HL-60 (cell line): ENCODE measurements at regions not wholly inside any gene's neighbourhood (a gene's known extent, or its start where the extent isn't known, plus 50 kb on each side); places are given as distances from the start of the nearest gene placed in this dataset.
"Not testable (repeated sequence)": the region's sequence is repeated elsewhere in the genome, so short reads cannot be mapped to it uniquely, and the experiment has no call there.

Source experiments
- DNase-seq, 2 experiments: peaks; one replicate each; pipeline ENCODE4 v3.0.0-alpha.2; 2010 to 2020; ENCODE audit warnings: low read depth in 1 of 2, low spot score in 1 of 2
- H3K27ac ChIP-seq: fragments of 250-450 bp; sonication (Bioruptor Pico); replicated peaks from 2 replicates; pipeline ENCODE4 v1.5.1; 2020; ENCODE audit warnings: mild to moderate bottlenecking, moderate library complexity
- H3K27me3 ChIP-seq: fragments of 250-450 bp; sonication (Bioruptor Pico); 2 replicates; pipeline ENCODE4 v1.5.1; 2021; ENCODE audit warnings: mild to moderate bottlenecking, moderate library complexity; ENCODE audit not compliant: insufficient read depth, poor library complexity, severe bottlenecking
- H3K4me3 ChIP-seq: replicated peaks from 2 replicates; pipeline ENCODE4 v1.5.1; 2011; ENCODE audit warnings: mild to moderate bottlenecking, control low read depth, low read length; ENCODE audit not compliant: insufficient read depth
- GABPA ChIP-seq: IDR thresholded peaks from 2 replicates; pipeline ENCODE4 v1.6.1; 2012; ENCODE audit warnings: low read depth
- POLR2AphosphoS5 ChIP-seq: IDR thresholded peaks from 2 replicates; pipeline ENCODE4 v1.6.1; 2012; ENCODE audit warnings: low read depth
- REST ChIP-seq: IDR thresholded peaks from 2 replicates; pipeline ENCODE4 v1.6.1; 2012; ENCODE audit warnings: low read depth; ENCODE audit not compliant: insufficient replicate concordance
- SPI1 ChIP-seq: IDR thresholded peaks from 2 replicates; pipeline ENCODE4 v1.6.1; 2012; ENCODE audit warnings: low read depth, mild to moderate bottlenecking, borderline replicate concordance
- TF ChIP-seq, protein P1 (sequence below): IDR thresholded peaks from one replicate; pipeline ENCODE4 v1.5.1; 2011; ENCODE audit warnings: low read length, control low read depth, inconsistent platforms; ENCODE audit not compliant: insufficient read depth

- Histone ChIP-seq H3K4me3 (no peak overlapping the region), H3K27ac (no peak overlapping the region), H3K27me3 (no peaks in the 10 kb centered on the region)
- no peak for DNase-seq
- TF ChIP-seq REST (no peak), GABPA (no peak), POLR2AphosphoS5 (no peak), SPI1 (no peak)
- TF ChIP-seq, protein P1, sequence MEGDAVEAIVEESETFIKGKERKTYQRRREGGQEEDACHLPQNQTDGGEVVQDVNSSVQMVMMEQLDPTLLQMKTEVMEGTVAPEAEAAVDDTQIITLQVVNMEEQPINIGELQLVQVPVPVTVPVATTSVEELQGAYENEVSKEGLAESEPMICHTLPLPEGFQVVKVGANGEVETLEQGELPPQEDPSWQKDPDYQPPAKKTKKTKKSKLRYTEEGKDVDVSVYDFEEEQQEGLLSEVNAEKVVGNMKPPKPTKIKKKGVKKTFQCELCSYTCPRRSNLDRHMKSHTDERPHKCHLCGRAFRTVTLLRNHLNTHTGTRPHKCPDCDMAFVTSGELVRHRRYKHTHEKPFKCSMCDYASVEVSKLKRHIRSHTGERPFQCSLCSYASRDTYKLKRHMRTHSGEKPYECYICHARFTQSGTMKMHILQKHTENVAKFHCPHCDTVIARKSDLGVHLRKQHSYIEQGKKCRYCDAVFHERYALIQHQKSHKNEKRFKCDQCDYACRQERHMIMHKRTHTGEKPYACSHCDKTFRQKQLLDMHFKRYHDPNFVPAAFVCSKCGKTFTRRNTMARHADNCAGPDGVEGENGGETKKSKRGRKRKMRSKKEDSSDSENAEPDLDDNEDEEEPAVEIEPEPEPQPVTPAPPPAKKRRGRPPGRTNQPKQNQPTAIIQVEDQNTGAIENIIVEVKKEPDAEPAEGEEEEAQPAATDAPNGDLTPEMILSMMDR = no peak
These were observed 519.7 kb upstream of the PFKP start for GRCh38 chr10:2547606-2548005.

- H3K27ac ChIP-seq, DNase-seq, H3K27me3 ChIP-seq, H3K4me3 ChIP-seq: not testable (repeated sequence)
These were observed 520.5 kb upstream of the PFKP start for GRCh38 chr10:2546894-2547293.

DNA sequence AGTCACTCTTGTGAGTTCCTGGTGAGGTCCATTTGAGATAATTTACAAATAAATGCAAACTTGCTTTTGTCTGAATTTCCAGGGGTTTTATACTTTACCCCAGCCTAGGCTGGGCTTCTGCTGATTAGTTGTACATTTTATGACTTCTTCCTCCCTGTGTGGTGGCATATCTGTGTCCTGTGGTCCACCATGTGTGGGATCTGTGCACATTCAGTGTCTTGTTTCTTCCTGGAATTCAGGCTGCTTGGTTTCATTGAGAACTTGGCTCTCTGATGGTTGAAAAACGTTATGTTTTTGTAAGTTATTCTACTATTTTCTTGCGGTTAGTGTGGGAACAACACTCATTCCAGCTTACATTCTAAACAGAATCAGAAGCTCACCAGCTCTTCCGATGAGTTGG lies 523.4 kb upstream of the PFKP start:
- DNase-seq = no peak
- Histone ChIP-seq H3K4me3 (no peak overlapping the region), H3K27me3 (no peaks in the 10 kb centered on the region), H3K27ac (no peak overlapping the region)
- no peak for TF ChIP-seq SPI1
- TF ChIP-seq POLR2AphosphoS5 = no peak
- TF ChIP-seq REST = no peak
- TF ChIP-seq, protein P1 = no peak
- no peak for TF ChIP-seq GABPA

GRCh38 chr10:2543142-2543886 lies 524.0 kb upstream of the PFKP start:
- TF ChIP-seq SPI1 (peak; percentile 49; the same call in 1 of the 2 replicates), POLR2AphosphoS5 (no peak), GABPA (no peak), REST (no peak)
- TF ChIP-seq, protein P1 = no peak
- H3K4me3 ChIP-seq = no peak overlapping the region
- no peaks in the 10 kb centered on the region for H3K27me3 ChIP-seq
- peak in 1 of 2 experiments; percentile 9 for DNase-seq
- H3K27ac ChIP-seq = no peak overlapping the region
